ENCODE measurements at regions not wholly inside any gene's neighbourhood (a gene's known extent, or its start where the extent isn't known, plus 50 kb on each side); places are given as distances from the start of the nearest gene placed in this dataset.

DNA sequence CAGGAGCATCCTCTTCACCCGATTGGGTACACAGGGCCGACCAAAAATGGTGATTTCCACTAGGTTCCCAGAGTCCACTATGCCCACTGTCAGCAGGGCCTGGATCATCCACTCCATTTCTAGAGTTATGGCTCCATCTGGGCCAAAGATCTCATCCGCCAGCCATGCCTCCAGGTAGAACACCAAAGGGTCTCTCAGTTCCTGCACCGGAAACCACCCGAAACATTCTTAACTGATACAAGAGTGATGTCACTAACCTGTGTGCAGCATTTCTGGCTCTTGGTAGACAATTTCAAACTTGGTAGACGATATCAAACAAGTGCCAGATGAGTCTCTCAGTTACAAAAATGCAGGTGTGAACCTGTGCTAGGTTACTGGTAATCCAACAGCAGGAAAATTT, 306.1 kb downstream of the BCOR start:
- TF ChIP-seq POLR2AphosphoS5 (IDR thresholded peaks at IDR 0.05): no peak
- no peak for TF ChIP-seq CTCF (IDR thresholded peaks at IDR 0.05 in 8 of 11, conservative IDR thresholded peaks at IDR 0.05 in 3 of 11)

All from spleen (tissue), 7 donors.